ENCODE measurements at regions not wholly inside any gene's neighbourhood (a gene's known extent, or its start where the extent isn't known, plus 50 kb on each side); places are given as distances from the start of the nearest gene placed in this dataset.

DNA sequence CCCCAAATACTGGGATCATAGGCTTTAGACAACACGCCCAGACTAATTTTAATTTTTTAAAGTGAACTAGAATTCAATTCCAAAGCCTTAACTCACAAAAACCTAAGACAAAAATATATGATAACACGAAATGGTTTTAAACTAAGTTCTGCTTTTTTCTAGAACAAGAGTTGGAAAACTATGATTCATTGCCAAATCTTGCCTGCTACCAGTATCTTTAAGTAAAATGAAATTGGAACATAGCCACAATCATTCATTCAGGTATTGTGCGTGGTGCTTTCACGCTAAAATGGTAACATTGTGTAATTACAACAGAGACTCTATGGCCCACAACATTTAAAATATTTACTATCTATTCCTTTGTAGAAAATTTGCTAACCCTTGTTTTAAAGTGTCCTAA is 488.0 kb upstream of the ZNF385D start:
- TF ChIP-seq RAD21 (CRISPR knock-in tag; conservative IDR thresholded peaks at IDR 0.05 in 1 of 2, IDR thresholded peaks at IDR 0.05 in 1 of 2) (no peak), SIX5 (IDR thresholded peaks at IDR 0.05; ENCODE audit: borderline replicate concordance in 1 of 2, insufficient read depth in 1 of 2, low read depth in 1 of 2, low read length in 2 of 2) (no peak), SRF (CRISPR knock-in tag; IDR thresholded peaks at IDR 0.05) (no peak), SMC3 (conservative IDR thresholded peaks at IDR 0.05; ENCODE audit: insufficient read depth, low read depth, low read length) (no peak), ETS2 (tag; IDR thresholded peaks at IDR 0.05; ENCODE audit: borderline replicate concordance, poor library complexity, severe bottlenecking) (no peak), RCOR1 (IDR thresholded peaks at IDR 0.05; ENCODE audit: borderline replicate concordance in 1 of 2, low read depth in 2 of 2, low read length in 2 of 2) (no peak)
- TF ChIP-seq, protein P1, sequence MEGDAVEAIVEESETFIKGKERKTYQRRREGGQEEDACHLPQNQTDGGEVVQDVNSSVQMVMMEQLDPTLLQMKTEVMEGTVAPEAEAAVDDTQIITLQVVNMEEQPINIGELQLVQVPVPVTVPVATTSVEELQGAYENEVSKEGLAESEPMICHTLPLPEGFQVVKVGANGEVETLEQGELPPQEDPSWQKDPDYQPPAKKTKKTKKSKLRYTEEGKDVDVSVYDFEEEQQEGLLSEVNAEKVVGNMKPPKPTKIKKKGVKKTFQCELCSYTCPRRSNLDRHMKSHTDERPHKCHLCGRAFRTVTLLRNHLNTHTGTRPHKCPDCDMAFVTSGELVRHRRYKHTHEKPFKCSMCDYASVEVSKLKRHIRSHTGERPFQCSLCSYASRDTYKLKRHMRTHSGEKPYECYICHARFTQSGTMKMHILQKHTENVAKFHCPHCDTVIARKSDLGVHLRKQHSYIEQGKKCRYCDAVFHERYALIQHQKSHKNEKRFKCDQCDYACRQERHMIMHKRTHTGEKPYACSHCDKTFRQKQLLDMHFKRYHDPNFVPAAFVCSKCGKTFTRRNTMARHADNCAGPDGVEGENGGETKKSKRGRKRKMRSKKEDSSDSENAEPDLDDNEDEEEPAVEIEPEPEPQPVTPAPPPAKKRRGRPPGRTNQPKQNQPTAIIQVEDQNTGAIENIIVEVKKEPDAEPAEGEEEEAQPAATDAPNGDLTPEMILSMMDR (IDR thresholded peaks at IDR 0.05 in 2 of 3, conservative IDR thresholded peaks at IDR 0.05 in 1 of 3; ENCODE audit: insufficient read depth in 2 of 3, low read depth in 1 of 3, low read length in 3 of 3), result no peak
- TF ChIP-seq, protein P2, sequence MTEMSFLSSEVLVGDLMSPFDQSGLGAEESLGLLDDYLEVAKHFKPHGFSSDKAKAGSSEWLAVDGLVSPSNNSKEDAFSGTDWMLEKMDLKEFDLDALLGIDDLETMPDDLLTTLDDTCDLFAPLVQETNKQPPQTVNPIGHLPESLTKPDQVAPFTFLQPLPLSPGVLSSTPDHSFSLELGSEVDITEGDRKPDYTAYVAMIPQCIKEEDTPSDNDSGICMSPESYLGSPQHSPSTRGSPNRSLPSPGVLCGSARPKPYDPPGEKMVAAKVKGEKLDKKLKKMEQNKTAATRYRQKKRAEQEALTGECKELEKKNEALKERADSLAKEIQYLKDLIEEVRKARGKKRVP (CRISPR knock-in tag; IDR thresholded peaks at IDR 0.05), result no peak
- TF ChIP-seq, protein P3, sequence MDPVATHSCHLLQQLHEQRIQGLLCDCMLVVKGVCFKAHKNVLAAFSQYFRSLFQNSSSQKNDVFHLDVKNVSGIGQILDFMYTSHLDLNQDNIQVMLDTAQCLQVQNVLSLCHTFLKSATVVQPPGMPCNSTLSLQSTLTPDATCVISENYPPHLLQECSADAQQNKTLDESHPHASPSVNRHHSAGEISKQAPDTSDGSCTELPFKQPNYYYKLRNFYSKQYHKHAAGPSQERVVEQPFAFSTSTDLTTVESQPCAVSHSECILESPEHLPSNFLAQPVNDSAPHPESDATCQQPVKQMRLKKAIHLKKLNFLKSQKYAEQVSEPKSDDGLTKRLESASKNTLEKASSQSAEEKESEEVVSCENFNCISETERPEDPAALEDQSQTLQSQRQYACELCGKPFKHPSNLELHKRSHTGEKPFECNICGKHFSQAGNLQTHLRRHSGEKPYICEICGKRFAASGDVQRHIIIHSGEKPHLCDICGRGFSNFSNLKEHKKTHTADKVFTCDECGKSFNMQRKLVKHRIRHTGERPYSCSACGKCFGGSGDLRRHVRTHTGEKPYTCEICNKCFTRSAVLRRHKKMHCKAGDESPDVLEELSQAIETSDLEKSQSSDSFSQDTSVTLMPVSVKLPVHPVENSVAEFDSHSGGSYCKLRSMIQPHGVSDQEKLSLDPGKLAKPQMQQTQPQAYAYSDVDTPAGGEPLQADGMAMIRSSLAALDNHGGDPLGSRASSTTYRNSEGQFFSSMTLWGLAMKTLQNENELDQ (CRISPR knock-in tag; IDR thresholded peaks at IDR 0.05; ENCODE audit: borderline replicate concordance), result no peak
